ENCODE measurements at regions not wholly inside any gene's neighbourhood (a gene's known extent, or its start where the extent isn't known, plus 50 kb on each side); places are given as distances from the start of the nearest gene placed in this dataset.

GRCh38 chr3:124256599-124256998 lies 264.7 kb upstream of the ROPN1 start:
- TF ChIP-seq CTCF (IDR thresholded peaks at IDR 0.05; ENCODE audit: extremely low read depth, missing control alignments) = no peak
- DNase-seq (ENCODE audit: low spot score) = no peak

DNA sequence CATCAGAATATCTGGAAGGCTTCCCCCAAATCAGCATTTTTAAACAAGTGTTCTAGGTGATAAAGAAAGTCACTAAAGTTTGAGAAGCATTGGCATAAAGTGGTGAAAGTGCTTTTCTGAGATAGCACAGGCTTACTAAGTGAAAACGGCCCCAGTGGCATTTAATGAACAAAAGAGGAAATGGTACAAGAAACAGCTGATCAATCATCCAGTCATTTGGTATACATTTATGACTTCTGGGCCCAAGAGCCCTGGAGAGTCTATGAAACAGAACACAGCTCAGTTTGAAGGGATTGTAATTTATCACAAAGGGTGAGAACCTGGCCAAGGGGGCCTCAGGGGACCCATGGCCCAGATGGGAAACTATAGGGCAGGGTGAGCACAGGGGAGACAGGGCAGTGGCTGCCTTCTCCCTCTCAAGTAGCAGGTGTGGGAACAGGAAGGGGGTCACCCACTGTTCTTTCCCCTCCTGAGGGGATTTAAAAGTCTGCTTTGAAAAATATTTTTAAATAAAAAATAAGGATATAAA lies 265.5 kb upstream of the ROPN1 start:
- no peak for TF ChIP-seq CTCF (IDR thresholded peaks at IDR 0.05; ENCODE audit: extremely low read depth, missing control alignments)
- no peak for DNase-seq (ENCODE audit: low spot score)

GRCh38 chr3:124258057-124258500 lies 266.2 kb upstream of the ROPN1 start:
- DNase-seq (ENCODE audit: low spot score) = no peak
- no peak for TF ChIP-seq CTCF (IDR thresholded peaks at IDR 0.05; ENCODE audit: extremely low read depth, missing control alignments)

GRCh38 chr3:124260206-124260915 lies 268.4 kb upstream of the ROPN1 start:
- TF ChIP-seq CTCF (IDR thresholded peaks at IDR 0.05; ENCODE audit: extremely low read depth, missing control alignments) = no peak
- DNase-seq (ENCODE audit: low spot score) = no peak

DNA sequence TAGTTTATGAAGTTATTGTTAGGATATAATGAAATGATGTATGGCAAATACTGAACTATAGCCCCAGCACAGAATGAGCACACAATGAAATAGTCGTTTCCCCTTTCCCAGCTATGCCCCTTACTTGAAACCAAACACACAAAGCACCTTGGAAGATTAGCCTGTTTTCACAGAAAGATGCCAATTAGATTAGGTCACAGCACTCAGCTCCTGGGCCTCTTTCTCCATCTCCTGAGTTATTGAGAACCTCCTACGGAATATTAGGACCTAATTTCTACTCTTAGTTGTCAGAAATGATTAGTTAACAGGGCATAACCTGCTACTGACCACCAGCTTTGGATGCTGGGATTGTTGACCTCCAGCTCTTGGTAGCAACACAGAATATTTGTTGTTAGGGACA lies 269.4 kb upstream of the ROPN1 start:
- TF ChIP-seq CTCF (IDR thresholded peaks at IDR 0.05; ENCODE audit: extremely low read depth, missing control alignments) = no peak
- no peak for DNase-seq (ENCODE audit: low spot score)

DNA sequence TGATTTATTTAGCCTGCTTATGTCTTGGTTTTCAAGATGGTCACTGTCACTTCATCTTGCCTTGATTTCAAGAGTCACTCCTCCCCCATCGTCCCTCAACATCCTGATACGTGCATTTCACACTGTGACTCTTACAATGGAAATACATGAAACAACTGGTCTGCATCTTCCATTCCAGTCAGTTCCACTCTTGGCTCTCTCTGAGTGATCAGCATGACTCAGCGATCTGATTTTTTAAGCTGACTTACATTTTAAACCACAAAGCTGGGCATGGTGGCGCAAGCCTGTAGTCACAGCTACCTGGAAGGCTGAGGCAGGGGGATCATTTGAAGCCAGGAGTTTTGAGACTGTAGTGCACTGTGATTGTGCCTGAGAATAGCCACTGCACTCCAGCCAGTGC lies 271.2 kb upstream of the ROPN1 start:
- DNase-seq (ENCODE audit: low spot score) = no peak
- no peak for TF ChIP-seq CTCF (IDR thresholded peaks at IDR 0.05; ENCODE audit: extremely low read depth, missing control alignments)

GRCh38 chr3:124264346-124264745 lies 272.4 kb upstream of the ROPN1 start:
- TF ChIP-seq CTCF (IDR thresholded peaks at IDR 0.05; ENCODE audit: extremely low read depth, missing control alignments) = no peak
- DNase-seq (ENCODE audit: low spot score) = no peak
